GM19023 (cell line): ENCODE measurements at regions not wholly inside any gene's neighbourhood (a gene's known extent, or its start where the extent isn't known, plus 50 kb on each side); places are given as distances from the start of the nearest gene placed in this dataset.

ENCODE experiments used
- ATAC-seq: cut with Tn5 transposase; IDR thresholded peaks from one replicate; pipeline ENCODE4 v1.9.1; 2021; ENCODE audit warnings: mild to moderate bottlenecking, moderate library complexity; ENCODE audit not compliant: unreplicated experiment

- ATAC-seq = no peak
Measured at GRCh38 chr9:660227-660626, 181.3 kb upstream of the DMRT1 start.

GRCh38 chr9:663541-663940 is 178.0 kb upstream of the DMRT1 start:
- ATAC-seq = no peak

DNA sequence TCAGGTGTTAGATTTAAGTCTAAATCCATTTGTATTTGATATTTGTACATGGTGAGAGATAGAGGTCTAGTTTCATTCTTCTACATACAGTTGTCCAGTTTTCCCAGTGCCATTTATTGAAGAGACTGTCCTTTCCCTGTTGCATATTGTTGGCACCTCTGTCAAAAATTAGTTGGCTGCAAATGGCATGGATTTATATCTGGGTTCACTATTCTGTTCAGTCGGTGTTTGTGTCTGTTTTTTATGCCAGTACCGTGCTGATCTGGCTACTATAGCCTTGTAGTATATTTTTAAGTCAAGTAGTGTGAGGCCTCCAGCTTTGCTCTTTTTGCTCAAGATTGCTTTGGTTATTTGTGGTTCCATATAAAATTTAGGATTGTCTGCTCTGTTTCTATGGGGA is 176.2 kb upstream of the DMRT1 start:
- ATAC-seq = no peak

DNA sequence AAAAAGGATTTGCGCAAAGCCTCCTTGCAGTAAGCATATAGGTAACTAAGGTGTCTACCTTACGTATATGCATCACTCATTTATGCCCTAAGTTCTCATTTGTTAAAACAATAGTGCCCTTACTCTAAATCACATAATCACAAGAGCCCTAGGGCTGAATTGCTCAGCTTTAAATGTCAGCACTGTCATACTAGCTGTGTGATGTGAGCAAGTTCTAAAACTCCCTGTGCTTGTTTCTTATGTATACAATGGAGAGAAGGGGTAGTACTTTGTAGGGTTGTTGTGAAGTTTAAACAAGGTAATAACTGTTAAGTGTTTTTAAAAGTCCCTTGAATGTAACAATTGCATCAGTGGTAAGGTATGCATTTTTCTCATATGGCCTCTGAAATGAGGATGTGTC is 169.5 kb upstream of the DMRT1 start:
- no peak for ATAC-seq

DNA sequence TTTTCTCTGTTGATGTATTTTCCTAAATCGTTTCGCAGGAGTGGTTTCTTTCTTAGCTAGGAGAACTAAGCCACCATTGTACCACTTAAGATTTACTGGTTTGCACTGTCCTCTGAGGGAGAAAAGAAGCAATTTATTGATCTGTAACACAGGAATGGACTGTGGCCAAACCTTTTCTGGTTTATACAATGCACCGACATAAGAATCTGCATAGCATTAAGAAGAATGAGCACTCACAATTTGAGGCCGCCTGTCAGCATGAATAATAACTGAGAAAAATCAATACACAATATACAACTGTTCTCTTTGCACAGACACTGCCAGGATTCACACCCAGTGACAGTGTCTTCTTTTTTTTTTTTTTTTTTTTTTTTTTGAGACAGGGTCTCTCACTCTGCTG is 168.6 kb upstream of the DMRT1 start:
- no peak for ATAC-seq

DNA sequence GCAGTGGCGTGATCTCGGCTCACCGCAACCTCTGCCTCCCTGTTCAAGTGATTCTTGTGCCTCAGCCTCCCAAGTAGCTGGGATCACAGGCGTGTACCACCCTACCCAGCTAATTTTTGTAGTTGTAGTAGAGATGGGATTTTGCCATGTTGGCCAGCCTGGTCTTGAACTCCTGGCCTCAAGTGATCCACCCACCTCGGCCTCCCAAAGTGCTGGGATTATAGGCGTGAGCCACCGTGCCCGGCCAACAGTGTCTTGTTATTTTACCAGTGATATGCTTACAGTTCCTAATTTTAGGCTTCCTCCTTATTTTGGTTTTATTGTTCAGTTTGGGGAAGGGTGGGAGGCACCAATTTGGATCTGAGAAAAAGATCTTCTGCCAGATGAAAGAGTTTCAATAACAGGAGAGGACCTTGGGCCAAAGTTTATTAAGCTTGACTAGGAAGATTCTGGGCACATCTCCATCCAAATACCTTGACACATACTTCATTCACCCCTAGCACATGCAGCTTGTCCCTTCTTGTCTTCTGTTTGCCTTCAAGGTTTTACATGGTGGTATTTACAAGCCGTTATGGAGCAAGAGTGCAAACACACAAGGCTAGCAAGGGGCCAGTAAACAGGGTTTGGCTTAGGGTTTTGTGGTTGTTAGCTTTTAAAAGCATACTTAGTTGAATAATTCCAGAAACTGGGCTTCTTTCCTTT is 168.1 kb upstream of the DMRT1 start:
- no peak for ATAC-seq

GRCh38 chr9:673966-674526 is 167.5 kb upstream of the DMRT1 start:
- ATAC-seq = no peak

GRCh38 chr9:675697-676370 is 165.7 kb upstream of the DMRT1 start:
- ATAC-seq = no peak

GRCh38 chr9:676780-677438 is 164.6 kb upstream of the DMRT1 start:
- no peak for ATAC-seq

DNA sequence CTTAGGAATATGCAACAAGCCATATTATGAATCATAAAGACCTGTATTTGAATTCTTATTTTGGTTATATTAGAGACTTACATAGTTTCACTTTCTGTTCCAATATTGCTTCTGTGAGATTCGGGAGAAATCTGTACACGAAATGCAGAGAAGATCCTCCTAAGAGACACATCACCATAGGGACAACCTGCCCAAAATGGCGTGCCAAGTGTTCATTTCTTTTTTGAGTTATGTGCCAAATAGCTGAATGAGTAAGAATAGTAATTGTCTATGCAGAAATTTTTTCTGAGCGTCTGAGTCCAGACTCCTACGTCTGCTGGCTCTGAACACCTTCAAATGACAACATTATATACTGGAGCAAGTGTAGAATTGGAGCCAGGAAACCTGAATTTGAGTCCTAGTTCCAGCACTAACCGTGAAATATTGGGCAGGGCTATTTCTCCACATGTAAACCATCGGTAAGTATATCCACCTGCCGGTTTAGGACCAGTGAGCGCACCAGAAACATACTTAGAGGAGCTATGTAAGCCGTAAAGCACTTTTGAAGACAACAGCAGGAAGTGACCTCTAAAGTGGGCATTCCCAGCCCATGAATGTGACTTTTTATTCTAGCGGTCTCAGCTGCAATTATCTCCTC is 163.9 kb upstream of the DMRT1 start:
- no peak for ATAC-seq

- ATAC-seq = no peak
Measured at GRCh38 chr9:678897-679296, 162.6 kb upstream of the DMRT1 start.

- ATAC-seq = no peak
Measured at GRCh38 chr9:679462-679861, 162.0 kb upstream of the DMRT1 start.

DNA sequence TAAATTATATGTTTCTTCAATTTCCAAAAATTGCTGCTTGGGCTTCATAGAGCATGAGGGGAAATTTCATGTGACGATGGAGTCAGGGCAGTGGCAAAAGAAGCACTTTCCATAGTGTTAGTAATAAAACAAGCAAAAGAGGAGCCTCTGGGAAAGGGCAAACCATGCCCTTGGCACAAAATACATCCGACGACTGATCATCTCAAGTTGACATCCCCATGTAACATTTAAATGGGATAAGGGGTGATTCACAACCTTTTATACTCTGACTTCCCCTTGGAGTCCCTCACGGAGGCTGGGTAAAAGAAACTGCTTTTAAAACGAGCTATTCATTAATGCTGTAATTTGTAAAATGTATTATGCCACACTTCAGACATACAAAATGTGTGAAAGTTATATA is 161.4 kb upstream of the DMRT1 start:
- no peak for ATAC-seq

DNA sequence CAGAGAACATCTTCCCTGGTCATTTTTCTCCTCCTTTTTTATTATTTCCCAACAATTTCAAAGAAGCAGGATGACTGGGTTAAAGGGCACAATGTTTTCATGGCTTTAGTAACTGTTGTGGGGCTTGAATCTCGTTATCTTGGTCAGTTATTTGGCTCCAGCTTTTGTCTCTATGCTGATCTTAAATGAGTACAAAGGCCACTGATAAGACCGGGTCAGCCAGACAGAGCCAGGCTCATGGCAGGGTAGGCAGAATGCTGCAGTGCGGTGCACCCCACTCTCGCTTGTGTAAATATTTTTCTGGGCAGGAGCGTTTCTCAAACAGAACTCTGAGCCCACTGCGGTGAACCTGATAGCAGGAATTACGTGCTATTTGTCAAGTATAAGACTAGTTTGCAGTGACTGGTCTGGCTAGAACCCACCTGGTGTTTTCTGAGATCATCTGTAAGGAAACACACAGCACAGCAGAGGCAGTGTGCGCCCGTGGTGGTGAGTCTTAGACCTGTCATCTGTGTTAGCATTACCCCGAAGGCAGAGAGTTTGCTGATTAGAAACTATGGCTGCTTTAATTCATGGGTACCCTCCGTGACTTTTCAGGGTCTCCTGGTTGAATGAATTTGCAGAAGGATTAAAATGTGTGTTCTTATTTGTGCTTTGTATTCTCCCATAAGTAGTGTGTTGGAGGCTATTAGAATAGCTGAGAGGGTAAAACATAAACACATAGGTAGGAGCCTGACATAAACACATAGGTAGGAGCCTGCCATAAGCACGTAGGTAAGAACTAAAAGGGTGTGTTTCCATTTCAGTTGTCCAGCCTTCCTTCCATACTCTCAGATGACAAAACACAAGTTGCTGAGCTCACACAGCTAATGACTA is 158.6 kb upstream of the DMRT1 start:
- ATAC-seq = no peak

- ATAC-seq = no peak
Measured at GRCh38 chr9:683509-684021, 157.9 kb upstream of the DMRT1 start.

GRCh38 chr9:684054-684890 is 157.2 kb upstream of the DMRT1 start:
- no peak for ATAC-seq

DNA sequence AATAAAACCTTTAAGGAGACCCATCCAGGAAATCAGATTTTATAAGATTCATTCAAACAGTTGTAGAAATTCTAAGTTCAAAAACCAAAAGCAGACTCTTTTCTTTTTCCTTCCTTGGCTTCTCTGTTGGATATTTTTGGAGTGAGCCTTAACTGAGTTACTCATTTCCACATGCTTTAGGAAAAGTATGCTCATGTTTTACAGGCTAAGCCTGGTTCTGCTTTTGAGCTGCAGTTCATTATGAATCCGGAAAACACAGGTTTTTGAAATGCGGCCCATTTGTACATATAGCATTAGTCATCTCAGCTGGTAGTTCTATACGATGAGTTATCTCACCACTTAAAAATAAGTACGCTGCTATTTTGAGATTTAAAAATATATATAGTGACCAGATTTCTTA is 156.6 kb upstream of the DMRT1 start:
- no peak for ATAC-seq

DNA sequence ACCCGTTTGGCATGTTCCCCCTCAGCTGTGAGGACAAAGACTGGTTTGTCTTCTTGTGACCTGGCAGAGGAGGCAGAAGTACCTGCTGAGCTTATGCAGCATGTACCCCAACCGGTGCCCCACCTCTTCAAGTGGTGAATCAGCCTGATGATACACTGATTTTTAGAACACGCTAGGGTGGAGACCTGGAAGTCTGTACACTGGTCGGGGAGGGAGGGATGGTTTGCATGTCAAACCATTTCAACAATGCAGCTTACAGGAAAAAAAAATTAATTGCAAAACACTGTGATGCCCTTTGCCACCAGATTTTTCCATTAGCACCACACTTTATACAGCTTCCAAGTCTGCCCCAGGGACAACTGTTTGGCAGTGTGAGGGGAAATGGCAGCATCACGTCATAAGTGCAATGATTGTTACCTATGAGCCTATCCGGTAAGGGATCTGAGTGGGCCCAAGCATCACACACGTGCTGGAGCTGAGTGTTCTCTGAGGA is 155.1 kb upstream of the DMRT1 start:
- ATAC-seq = no peak
